GM21515 (cell line): ENCODE measurements at regions not wholly inside any gene's neighbourhood (a gene's known extent, or its start where the extent isn't known, plus 50 kb on each side); places are given as distances from the start of the nearest gene placed in this dataset.

Experiments
- ATAC-seq: cut with Tn5 transposase; IDR thresholded peaks from one replicate; pipeline ENCODE4 v1.9.1; 2021; ENCODE audit not compliant: unreplicated experiment

DNA sequence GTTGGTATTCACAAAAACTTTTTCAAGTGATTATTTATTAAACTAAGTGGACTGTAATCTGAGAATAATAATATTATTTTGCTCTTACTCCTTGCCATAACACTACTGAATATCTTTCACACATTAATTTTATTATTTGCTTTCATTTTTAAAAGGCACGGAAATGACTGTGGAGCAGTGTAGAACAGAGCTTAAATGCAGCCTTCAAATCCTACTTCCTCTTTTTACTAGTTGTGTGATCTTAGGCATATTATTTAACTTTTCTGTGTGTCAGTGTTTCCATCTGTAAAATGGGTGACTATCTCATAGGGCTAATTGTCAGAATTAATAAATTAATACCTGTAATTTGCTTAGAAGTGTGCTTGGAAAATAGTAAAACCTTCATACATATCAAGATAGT, 55.5 kb upstream of the SLC8A1 start:
- ATAC-seq, result peak; percentile 91

DNA sequence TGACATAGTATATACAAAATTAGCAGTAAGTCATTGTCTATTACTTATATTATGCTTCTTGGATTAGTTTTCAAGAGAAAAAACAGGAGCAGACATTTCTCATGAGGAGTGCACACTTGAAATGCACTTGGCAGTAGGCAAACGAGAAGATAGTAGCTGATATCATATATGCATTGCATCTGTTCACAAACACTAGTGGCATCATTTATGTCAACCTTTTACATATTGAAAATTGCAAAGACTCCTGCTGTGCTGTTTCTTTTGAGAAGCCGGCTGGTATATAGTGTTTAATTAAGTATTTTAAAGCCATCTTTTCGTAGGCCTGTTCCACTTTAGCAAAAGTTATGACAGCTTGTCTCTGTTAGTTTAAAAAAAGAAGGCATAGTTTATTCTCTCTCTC, 58.4 kb upstream of the SLC8A1 start:
- ATAC-seq, result no peak

DNA sequence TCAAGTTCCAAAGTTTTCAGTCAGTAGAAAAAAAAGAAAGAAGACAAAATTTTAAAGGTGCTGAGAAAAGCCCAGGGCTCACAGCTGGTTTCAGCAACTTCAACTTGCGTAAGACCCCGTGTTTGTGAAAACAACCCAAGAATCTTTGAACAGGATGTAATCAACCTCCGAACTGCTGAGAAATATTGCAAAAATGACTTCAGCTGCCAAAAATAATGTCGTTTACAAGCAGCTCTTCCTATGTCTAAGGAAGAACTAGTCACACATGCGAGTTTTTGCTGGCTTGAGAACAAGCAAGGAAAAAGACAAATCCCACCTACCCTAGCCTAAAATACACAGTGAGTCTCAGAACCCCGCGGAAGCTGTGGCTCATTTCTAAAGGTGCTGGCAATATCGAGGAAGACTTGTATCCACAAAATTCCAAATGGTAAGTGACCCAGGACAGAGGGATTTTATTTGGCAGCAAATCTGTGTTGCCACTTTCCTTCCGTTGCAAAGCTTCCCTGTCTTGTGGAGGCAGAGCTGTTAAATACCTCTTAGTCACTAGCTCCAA, 59.8 kb upstream of the SLC8A1 start:
- ATAC-seq, result no peak

- no peak for ATAC-seq
Measured at GRCh38 chr2:40512256-40512655, 60.4 kb upstream of the SLC8A1 start.

- no peak for ATAC-seq
Measured at GRCh38 chr2:40513201-40513600, 61.3 kb upstream of the SLC8A1 start.

DNA sequence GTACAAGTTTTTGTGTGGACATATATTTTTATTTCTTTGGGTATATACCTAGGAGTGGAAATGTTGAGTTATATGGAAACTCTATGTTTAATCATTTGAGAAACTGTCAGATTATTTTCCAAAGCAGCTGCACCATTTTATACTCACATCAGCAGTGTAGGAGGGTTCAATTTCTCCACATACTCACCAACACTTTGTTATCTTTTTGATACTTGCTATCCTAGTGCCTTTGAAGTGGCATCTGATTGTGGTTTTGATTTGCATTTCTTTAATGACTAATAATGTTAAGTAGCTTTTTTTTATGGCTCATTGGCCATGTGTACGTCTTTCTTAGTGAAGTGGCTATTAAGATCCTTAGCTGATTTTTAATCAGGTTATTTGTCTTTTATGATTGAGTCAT, 64.7 kb upstream of the SLC8A1 start:
- ATAC-seq, result no peak

GRCh38 chr2:40528564-40528963, 76.7 kb upstream of the SLC8A1 start:
- no peak for ATAC-seq

DNA sequence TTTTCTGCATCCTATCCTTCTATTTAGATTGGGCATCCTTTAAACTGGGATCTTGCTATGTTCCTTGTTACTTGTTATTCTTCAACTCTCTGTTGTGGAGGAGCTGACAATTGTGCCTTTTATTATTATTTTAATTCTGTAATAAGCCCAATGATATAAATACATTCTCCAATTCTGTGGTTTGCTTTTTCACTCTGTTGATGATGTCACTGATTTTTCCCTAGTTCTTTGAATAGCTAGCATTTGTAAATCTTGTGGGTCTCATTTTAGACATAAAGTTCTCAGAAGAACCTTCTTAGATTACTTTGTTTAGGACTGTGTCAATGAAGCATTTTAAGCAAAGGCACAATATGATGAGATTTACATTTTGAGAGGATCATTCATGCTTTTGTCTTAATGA, 79.5 kb upstream of the SLC8A1 start:
- no peak for ATAC-seq

- no peak for ATAC-seq
Measured at GRCh38 chr2:40534528-40534927, 82.6 kb upstream of the SLC8A1 start.

DNA sequence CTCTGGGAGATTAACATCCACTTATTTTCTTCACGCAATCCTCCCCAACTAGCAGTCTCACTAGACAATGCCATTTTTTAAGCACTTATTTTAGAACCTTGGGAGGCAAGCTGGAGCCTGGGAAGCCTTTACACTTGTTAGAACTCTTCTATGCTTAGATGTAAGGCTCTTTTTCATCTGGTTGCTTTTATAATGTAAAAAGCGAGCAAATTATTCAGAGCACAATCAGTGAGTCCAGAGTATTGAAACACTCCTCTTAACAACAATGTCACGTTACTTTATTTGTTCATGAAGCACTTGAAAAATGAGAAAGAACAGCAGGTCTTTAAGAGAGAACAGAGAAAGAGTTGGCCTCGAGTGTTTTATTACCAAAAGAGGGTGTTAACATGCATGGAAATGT, 84.1 kb upstream of the SLC8A1 start:
- ATAC-seq, result no peak

DNA sequence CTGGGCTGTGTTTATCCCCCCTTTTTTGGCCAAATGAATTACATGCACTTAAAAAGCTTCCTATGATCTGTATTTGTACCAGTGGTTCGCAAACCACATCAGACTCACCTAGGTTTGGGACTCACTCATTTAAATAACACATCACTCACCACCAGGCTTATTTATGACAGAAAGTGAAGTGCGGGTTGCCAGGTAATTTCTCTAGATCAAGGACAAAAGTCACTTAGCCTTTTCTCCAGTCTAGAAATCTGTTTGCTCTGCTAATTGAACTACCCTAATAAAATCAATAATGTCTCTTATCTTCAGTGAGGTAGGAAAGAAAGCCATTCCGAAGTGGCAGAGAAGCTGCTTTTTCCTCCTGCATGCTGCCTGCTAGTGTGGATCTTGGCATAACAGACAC, 88.1 kb upstream of the SLC8A1 start:
- ATAC-seq, result no peak

DNA sequence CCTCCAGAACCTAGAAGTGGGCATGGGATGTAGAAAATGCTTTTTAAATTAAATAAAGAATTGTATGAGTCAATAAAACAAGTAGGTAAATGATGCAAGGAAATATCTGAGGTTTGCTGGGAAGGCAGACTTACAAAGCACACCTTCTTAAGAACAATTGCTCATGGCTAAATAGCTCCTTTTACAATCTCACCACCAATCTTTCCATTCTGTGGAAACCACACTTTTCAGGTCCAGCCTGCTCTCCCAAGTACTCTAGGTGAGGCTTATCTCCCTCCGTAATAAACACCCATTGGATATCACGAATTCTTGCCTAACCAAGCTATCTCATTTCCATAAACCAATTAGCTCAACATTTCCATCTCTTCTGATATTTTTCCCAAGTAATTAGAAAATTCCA, 91.5 kb upstream of the SLC8A1 start:
- no peak for ATAC-seq

- no peak for ATAC-seq
Measured at GRCh38 chr2:40544072-40544471, 92.2 kb upstream of the SLC8A1 start.

GRCh38 chr2:40545645-40546044, 93.8 kb upstream of the SLC8A1 start:
- no peak for ATAC-seq

DNA sequence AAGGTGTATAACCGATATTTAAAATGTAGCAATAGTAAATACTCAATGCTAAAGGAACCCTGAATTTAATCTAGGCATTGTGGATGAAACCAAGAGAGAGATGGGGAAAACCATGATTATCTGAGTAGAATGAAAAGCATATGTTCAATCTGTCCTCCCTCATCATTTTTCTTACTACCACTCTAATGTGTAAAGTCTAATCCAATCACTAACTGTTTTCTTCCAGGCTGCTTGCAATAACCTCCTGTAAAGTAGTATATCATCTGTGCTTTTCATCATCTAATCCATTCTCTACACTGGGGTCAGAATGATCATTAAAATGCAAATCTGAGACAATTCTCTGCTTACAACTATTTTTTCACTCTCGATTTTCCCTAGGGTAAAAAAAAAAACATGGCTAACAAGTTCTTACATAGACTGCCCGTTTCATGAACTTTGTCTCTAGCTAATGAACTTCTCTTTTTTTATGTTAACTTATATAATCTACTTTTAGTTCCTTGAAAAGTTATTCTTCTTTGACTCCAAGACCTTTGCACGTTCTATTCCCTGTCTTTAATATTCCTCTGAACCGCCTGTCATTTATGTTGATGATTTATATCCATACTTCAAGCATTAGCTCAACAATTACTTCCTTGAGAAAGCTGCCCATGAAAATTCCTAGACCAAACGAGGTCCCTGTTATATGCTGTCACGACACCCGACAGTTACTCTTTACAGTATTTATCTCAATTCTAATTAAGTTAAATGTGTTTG, 94.7 kb upstream of the SLC8A1 start:
- no peak for ATAC-seq

DNA sequence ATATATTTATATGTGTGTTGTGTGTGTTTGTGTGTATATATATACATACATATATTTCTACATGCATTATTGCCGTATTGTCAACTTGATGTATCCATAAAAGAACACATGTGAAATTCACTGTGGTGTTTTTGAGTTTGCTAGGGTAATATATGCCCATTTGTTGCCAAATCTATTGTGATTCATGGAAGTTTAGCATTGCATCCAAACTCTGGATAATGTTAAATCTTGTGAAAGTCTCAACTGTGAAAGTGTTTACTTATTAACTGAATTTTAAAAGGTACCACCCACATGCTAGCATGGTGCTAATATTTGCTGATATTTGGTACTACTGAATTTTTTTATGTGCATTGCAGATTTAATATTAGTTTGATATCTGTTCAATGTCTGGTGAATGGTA, 96.6 kb upstream of the SLC8A1 start:
- no peak for ATAC-seq

- no peak for ATAC-seq
Measured at GRCh38 chr2:40550085-40550484, 98.2 kb upstream of the SLC8A1 start.

GRCh38 chr2:40551081-40551480, 99.2 kb upstream of the SLC8A1 start:
- no peak for ATAC-seq

DNA sequence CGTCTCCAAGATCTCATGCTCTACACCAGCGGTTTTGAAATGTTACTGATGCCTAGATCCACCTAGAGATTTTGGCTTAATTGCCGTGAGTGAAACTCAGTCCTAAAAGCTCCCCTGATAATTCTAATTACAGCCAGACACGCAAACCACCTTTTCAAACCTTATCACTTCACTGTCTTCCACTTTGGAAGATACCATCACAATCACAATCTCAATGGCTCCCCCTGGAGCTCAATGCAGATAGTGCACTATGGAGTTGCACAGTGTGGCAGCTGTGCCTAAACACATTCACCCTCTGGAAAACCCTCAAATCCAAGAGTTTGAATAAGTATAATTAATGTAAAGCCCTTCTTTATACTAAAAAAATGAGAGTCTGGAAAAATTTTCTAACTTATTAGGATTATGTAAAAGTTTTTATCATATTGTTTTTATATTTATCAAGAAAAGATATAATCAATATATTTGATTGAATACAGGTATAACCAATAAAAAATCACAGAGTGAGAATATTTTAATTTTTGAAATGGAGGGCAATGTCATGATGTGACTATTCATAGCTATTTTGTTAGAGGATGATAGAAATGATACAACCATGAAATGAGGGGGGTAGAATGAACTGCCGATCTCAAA, 102.9 kb upstream of the SLC8A1 start:
- ATAC-seq, result peak; percentile 96

DNA sequence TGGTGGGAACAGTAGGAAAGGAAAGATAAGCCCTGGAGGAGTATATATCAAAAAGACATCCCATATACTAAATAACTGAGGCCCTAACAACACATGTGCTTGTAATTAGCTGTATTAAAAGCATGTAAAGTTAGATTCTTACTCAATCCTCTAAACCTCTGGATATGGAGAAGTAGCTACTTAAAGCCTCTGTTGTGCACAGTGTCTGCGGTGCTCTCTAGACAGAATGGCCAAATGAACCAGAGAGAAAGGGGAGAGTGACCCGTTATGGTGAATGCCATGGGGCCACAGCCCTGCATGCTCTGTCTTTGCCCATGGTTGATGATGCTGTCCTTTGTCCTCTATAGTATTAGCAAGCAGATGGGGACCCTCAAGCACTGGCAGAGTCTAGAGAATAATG, 104.4 kb upstream of the SLC8A1 start:
- no peak for ATAC-seq

GRCh38 chr2:40556739-40557138, 104.8 kb upstream of the SLC8A1 start:
- no peak for ATAC-seq

GRCh38 chr2:40558761-40559160, 106.9 kb upstream of the SLC8A1 start:
- ATAC-seq, result no peak

DNA sequence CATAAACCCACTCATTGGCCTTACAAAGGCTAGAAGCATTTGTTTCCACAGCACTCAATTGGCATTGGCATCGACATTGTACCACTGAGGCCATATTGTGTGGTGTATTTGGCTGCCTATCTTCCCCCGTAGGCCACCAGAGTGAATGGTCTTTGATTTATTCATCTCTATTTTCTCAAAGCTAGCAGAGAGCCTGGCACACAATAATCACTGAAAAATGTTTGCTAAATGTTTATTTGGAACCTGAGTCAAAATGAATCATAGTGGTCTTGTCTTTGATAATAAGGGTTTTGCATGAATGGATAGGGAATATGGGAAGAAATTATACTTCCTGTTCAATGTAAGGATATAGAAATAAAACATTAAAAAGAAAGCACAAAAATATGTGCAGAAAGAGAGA, 107.3 kb upstream of the SLC8A1 start:
- ATAC-seq, result no peak
